HG02852 (cell line): ENCODE measurements at regions not wholly inside any gene's neighbourhood (a gene's known extent, or its start where the extent isn't known, plus 50 kb on each side); places are given as distances from the start of the nearest gene placed in this dataset.

Experiments
- ATAC-seq: cut with Tn5 transposase; IDR thresholded peaks from one replicate; pipeline ENCODE4 v1.9.1; 2021; ENCODE audit warnings: mild to moderate bottlenecking, moderate library complexity; ENCODE audit not compliant: unreplicated experiment

DNA sequence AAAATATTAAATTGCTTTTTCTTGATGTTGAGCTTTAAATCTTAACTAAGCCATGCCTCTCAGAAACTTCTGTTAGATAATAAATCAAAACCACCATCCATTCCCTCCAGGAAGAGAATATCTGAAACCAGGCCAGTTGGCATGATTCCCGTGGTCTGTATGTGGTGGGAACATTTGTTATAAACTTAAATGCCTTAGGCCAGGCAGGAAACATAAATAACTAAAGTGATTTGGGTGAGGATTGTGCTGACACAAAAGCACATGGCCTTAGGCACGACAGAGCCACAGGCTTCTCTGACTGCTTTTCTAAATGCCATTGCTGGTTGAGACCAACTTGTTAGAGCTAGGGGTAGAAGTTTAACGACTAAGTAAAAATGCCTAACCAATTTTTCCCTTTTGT is 255.9 kb downstream of the GABRG2 start:
- ATAC-seq: no peak

DNA sequence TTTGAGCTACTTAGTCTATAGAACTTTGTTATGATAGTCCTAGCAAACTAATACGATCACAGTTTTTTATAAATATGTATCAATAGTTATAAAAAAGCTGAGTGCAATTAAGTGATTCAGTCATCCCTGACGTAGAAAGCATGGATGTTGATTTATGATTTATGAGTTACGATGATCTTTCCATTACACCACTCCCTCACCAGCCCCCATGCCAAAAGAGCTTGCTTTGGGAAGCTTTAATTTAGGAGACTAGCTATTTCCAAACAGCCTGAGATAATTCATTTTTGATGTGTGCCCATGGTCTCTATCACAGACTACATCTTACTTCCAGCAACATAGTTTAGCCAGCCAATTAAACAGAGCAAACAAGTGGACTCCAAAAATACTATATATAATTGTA is 256.8 kb downstream of the GABRG2 start:
- ATAC-seq: no peak

DNA sequence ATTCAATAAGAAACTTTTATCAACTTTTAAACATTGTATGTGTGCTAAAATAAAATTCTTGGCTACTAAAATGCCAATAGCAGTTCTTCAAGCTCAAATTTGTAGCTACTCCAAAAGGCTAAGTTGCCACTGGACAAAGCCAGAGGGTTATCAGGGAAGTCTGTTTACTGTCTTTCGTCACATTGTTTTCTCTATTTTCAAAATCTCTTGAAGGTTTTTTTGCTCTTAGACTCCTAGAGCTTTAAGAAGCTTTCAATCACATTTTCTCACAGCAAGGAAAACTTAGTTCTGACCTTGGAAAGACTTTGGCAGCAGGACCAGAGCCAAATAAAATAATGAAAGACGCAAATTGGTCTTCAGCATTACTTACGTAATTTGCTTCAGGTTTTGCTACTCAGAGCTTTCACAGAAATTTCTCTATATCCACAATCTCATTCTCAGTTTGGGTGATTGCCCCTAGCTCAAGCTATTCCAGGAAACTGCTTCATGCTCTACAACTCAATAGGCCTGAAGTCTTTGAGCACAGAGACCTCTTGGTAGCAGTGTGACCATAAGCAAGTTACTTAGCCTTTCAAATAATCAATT is 257.7 kb downstream of the GABRG2 start:
- no peak for ATAC-seq

DNA sequence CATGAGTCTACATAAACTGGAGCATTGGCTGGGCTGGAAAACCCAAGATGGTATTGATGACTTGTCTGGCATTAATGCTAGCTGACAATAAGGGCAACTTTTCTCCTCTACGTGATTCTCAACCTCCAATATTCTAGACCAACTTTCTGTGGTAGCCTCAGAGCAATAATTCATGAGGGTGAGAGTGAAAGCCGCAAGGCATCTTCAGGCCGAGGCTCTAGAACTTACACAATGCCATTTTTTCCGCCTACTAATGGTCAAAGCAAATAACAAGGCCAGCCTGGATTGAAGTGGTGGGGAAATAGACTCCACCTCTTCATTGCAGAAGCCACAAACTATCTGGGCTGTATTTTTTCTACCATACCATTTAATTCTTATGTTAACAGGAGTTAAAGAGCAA is 267.4 kb downstream of the GABRG2 start:
- no peak for ATAC-seq

DNA sequence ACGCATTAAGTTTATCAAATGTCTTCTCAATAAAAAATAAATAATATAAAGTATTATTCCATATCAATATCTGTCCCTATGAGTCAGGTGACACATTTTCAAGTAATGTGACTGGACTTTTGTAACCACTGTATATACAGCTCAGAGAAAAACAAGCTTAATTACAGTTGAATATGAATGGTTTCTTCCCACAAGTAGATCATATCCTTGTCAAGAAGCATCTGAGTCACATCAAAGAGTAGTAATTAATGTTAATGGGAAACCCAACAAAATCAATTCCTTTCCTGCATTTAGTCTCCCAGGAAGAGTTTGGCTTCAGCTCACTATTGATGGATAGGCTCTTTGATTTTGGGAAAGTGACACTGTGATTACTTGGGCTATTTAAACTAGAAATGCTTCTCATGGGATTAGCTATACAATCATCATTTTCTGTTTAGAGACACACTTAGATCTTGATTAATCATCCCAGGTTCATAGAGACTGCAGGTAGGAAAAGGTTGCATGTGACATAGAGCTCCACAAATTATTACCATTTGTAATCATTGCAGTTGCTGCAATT is 292.9 kb downstream of the GABRG2 start:
- no peak for ATAC-seq

DNA sequence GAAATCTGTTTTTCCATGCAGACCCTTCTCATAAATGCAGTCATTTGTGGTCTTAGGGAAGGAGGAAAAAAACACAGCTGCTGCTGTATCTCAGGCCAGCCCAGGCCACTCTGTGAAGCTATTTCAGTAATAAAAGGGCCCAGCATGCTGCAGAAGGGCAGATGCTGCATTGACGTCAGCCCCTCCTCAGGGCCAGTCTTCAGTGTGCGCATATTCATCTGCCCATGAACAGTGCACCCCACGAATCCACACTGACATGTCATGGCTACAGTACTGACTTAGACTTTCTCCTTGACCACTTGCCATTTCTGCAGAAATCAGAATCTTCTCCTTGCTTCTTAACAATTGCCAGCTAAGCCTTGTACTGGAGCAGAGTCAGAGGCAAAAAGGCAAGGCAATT is 304.7 kb downstream of the GABRG2 start:
- ATAC-seq: no peak

DNA sequence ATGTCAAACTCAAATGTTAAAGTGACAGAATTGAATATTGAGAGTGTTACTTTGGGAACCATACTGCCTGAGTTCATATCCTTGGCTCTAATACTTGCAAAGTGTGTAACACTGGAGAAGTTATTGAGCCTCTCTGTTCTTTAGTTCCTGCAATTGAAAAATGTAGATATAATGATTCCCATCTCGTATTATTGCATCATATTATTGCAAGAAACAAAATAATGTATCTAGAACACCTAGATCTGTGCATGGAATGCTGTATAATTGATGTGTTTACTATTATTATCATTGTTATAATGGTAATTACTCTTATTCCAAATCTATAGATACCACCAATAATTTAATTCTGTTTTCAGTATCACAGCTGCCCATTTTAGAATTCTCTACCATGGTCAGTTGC is 310.3 kb downstream of the GABRG2 start:
- no peak for ATAC-seq

DNA sequence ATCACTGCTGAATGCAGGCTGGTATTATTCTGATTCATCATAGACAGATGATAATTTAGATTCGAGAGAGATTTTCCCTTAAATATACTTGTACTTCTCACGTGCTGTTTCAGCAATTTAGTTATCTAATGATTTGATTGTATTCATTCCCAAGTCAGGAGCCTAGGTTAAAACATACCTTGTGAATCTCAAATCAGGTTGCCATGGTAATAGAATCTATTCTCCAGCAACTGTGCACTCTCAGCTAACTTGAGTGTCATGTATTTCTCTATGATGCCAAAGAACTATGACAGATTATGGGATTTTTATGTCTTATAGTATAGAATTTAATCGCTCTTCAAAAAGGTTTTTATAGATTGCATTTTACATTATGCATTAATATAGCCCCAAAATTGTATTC is 315.3 kb downstream of the GABRG2 start:
- no peak for ATAC-seq

DNA sequence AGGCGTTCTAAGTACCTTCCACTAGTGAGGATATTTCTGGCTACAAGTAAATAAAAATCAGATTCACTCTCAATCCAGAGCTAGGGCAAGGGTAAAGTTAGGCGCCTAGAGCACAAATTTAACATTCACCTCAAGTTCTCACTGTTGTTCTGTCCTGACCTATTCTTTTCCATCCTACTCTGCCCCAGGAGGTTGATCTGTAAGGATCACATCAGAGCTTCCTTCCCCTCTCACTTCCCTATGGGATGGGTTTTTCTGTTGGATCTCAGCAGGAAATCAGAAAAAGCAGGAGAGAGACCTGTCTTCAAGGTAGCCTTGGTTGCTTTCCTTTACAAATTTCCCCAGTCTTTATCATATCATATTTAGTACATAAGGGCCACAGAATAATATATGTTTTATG is 316.7 kb downstream of the GABRG2 start:
- no peak for ATAC-seq

DNA sequence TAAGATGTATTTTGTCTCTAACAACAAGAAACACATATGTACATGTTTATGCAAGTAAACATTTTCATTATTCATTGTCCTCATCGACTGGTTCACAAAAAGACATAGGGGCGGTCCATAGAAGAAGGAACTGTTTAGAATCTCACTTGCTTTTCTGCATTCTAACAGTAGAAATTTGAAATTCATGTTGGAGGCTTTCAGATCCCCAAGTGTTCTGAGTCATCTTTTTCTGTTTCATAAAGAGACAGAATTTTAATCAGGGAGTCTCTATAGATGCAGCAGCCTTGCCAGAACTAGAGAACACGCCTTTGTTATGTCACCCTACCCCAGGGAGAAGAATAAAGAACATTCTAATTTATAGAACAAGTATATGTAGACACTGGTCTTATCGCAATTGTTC is 324.3 kb downstream of the GABRG2 start:
- no peak for ATAC-seq

DNA sequence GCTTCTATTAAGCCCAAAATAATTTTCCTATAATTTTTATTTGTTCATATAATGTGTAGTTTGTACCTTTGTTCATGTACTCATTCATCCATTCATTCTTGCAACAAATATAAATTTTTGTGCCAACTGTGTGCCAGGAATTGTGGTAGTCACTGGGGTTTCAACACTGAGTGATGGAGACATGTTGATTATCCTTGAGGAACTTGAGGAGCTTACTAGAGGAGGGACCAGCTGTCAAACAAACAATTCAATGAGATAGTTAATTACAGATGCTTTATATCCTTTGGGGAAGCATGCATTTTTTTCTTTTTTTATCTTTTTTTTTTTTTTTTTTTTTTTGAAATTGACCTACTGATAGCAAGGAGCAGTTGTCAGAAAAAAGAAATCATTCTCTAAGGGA is 324.8 kb downstream of the GABRG2 start:
- no peak for ATAC-seq

DNA sequence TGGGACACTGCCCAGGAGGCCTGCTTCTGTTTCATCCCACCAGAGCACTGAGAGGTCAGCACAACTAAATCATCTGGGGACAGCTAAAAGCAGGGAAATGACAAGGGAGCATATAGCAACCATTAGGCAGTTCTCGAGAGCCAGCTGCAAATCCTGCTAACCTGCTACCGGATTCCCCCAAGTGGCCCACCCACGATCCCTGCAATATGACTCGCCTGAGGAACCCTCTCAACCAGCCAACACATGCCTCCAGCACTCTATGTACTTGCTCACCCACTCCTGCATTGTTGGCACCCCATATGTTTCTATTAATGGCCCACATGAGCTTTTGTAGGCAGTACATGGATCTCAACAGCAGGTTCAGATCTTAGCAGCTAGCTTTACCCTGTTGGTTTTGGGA is 326.0 kb downstream of the GABRG2 start:
- no peak for ATAC-seq

DNA sequence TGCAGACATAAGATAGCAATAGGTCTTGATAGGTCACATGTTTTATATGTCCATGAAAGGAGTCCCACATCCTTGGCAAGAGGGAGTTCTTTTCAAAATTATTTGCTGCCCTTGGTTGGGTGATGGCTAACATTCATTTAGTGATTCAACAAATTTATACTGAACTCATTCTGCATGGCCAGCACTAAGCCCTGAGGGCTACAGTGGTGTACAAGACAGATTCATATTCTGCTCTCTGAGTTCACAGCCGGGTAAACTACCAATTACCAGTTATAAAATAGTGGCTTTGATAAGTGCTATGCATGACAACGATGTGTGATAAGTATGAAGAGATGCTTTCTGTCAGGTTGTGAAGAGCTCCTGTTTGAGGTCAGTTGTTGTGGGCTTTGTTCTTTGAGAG is 340.0 kb downstream of the GABRG2 start:
- ATAC-seq: no peak

DNA sequence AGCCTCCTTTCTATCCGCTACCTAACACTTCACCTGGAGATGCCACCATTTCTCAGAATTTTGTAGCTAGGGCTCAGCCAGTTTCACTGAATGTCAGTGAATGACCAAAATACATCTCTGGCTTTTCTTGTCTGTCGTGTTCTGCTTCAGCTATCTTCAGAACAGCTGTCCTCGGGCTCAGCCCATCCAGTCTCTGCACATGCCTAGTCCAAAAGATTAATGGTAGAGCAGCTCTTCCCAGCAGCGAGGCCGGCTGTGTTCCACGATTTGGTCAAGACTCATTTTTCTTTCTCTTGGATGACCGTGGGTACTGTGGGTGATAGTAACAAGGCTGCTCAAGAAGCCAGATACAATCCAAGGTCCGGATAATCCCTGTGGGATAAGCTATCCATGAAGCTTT is 342.8 kb downstream of the GABRG2 start:
- no peak for ATAC-seq

DNA sequence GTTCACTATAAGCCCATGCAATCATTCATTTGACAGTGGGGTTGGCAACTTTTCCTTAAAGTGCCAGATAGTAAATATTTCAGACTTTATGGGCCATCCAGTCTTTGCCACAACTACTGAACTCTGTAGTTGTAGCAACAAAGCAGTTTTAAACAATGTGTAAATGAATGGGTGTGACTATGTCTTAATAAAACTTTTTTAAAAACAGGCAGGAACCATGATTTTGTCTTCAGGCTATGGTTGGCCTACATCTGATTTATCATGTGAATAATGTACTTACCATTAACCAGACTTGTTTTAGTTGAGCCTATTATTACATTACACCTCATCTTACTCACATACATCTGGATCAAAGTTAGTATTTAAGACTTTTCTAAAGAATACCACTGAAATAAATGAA is 361.6 kb downstream of the GABRG2 start:
- no peak for ATAC-seq

DNA sequence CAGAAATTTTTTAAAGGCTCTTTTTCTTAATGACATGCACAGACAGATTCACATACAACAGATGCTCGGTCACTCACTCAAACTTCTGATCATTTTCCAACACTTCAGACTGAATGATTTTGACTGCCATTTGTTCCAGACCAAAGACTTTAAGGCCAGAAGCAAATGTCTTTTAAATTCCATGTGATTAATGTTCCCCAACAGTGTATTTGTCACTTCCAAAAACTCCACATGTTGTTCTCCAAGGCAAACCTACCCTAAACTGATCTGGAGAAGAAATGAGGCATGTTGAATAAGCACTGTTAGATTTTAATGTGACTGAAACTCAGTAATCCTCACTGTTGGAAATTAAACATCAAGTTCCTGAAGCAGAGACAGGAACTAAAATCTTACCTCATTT is 366.7 kb downstream of the GABRG2 start:
- ATAC-seq: no peak

DNA sequence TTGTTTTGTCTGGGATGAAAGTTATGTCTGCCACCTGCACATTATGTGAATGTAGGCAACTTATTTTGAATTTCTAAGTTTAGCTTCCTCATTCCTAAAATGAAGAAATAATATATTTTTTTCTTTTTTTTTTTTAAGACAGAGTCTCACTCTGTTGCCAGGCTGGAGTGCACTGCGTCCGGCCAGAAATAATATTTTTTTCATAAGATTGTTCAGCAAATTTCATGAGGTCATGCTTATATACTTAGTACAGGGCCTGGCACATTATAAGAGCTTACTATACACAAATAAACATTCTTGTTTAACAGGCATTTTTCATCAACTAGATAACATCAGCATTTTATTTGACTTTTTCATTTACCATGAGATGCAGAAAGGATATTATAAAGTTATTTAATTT is 368.5 kb downstream of the GABRG2 start:
- no peak for ATAC-seq

DNA sequence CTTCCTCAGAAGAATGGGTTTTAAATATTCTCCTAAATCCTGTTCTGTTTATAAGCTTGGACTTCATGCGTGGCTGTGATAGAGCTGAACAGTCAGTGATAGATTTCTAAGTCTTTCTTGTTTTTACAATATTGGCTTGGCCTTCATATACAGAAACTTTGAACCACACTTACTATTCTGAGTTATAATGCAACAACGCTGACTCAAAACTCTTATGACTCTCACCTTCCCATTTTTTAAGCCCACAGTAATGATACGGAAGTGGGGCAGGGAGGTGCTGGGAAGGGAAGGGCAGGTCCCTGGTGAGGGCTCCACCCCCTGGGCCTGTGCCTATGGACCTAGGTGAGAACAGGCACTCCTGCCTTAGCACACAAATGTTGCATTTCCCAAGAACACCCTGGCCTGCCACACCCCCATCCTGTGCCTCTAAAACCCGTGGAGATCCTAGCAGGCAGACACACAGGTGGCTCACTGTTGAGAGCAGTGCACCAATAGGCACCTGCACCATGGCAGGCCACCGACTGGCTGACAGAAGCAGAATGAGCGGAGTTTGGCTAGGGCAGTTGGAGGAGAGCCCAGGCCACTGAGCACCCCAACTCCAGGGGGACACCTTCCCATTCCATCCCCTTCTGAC is 376.7 kb downstream of the GABRG2 start:
- ATAC-seq: peak; percentile 51

DNA sequence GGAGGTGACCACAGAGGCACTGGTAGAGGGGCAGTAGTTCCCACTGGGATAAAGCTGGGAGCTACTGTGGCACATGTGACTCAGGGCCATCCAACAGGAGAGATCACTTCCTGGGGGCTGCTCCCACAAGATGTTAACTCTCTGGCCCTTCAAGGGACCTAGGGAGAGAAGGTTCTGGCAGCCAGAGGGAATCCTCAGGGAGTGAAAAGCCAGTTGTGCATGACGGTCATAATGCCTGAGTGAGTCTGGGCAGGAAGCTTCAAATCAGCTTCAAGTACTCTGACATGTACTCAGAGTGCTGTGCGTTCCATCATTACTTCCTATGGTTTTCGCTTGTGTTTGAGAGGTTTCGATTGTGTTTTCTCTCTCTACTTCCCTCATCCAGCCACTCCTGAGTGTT is 388.5 kb downstream of the GABRG2 start:
- ATAC-seq: no peak

DNA sequence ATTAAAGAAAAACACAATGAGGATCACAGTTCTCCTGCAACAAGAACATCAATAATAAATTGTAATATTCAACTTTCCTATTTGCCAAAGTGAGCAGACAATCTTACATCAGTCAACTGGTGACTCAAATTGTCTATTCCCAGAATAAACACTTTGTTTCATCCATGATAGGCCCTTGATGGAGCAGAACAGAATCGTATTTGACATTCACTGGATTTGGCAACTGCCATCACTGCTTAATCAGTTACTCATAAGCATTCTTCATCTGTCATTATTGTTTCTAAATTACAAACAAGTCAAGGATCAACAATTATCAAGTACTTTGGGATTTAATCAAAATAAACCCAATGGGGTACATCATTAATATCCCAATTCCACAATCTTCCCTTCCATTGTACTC is 398.4 kb downstream of the GABRG2 start:
- no peak for ATAC-seq

DNA sequence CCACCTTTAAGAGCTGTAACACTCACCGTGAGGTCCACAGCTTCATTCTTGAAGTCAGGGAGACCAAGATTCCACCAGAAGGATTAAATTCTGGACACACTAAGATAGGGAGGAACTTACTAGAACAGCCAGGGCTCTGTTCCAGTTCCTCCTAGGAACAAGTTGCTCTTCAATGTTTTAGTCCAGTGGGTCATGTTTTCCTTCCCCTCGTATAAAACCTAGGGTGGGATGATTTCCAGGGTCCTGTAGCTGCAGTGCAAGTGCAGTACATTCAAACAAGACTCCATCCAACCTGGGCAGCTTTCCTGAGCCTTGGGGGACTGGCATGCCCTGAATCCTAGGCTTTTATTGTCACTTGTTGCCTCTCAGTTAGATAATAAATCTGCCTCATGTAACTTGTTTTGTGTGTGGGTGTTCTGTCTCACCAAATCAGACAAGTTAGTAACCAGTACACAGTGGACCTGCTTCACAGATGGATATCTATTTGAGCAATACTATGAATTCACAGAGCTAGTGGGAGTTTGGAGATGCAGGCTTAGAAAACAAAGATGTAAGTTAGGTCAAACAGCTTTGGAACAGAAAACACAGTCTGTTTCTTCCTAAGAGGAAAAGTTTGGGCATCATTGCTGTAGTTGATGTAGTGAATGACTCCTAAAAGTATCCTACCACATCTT is 405.6 kb downstream of the GABRG2 start:
- ATAC-seq: no peak

DNA sequence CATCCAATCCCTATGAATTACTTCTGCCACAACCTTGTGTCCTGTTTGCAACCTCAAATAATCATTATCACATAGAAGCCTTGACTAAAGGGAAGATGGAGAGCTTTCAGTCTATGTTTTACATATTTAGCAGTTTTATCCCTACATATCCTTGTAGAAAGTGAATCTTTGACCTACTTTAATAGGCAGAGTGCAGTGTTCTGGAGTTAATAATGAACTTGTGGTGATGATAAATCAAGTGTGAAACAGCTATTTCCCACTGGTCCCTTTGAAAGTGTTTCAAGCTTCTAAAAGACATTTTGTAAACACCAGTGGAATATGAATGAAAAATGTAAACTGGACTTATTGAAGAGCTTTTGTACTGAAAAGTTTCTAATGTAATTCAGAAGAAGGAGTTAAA is 406.7 kb downstream of the GABRG2 start:
- no peak for ATAC-seq
